IPS-20b (cell line): ENCODE measurements at regions not wholly inside any gene's neighbourhood (a gene's known extent, or its start where the extent isn't known, plus 50 kb on each side); places are given as distances from the start of the nearest gene placed in this dataset.

Source experiments
- H3K27ac ChIP-seq: one replicate; pipeline ENCODE4 v1.5.1; 2013; ENCODE audit warnings: low read length
- H3K27me3 ChIP-seq: 2 replicates; pipeline ENCODE4 v1.6.1; 2013; ENCODE audit warnings: mild to moderate bottlenecking, low read length, inconsistent platforms; ENCODE audit not compliant: insufficient read depth
- H3K36me3 ChIP-seq: 2 replicates; pipeline ENCODE4 v1.6.1; 2013; ENCODE audit warnings: low read depth, mild to moderate bottlenecking, inconsistent platforms, low read length, moderate library complexity; ENCODE audit not compliant: insufficient read depth
- H3K4me1 ChIP-seq: 2 replicates; pipeline ENCODE4 v1.6.1; 2013; ENCODE audit warnings: mild to moderate bottlenecking, control low read depth, inconsistent platforms, low read length, moderate library complexity; ENCODE audit not compliant: insufficient read depth
- H3K4me3 ChIP-seq: 2 replicates; pipeline ENCODE4 v1.5.1; 2013; ENCODE audit warnings: mild to moderate bottlenecking, low read length, inconsistent platforms
- H3K9ac ChIP-seq: 2 replicates; pipeline ENCODE4 v1.6.1; 2013; ENCODE audit warnings: low read depth, mild to moderate bottlenecking, inconsistent platforms, low read length, moderate library complexity
- H3K9me3 ChIP-seq: 2 replicates; pipeline ENCODE4 v1.6.1; 2013; ENCODE audit warnings: mild to moderate bottlenecking, low read depth, low read length, inconsistent platforms; ENCODE audit not compliant: insufficient read depth

DNA sequence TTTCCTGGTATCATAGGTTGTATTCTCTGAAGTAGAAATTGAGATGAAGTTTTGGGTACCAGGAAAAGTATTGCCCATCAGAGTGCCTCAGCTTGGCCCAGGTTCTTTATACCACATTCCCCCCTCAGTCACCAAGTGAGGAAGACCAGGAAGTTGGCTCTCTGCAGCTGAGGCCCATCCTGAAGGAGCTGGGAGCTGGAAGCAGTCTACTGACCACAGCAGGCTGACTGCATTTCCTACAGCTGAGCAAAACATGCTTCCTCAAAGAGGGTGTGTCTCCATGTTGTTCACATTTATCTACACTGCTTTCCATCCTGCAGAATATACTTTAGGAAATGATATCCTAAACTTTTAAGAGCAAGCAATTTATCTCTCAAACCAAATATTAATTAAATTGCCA is 654.6 kb downstream of the ELAVL2 start:
- H3K27ac ChIP-seq: no peak overlapping the region
- peaks cover 10% of the 10 kb centered on the region; the same call in 1 of the 2 replicates for H3K9me3 ChIP-seq
- H3K36me3 ChIP-seq: no peaks in the 10 kb centered on the region
- no peak overlapping the region for H3K9ac ChIP-seq
- H3K4me1 ChIP-seq: no peaks in the 10 kb centered on the region
- H3K4me3 ChIP-seq: no peak overlapping the region
- no peaks in the 10 kb centered on the region for H3K27me3 ChIP-seq

DNA sequence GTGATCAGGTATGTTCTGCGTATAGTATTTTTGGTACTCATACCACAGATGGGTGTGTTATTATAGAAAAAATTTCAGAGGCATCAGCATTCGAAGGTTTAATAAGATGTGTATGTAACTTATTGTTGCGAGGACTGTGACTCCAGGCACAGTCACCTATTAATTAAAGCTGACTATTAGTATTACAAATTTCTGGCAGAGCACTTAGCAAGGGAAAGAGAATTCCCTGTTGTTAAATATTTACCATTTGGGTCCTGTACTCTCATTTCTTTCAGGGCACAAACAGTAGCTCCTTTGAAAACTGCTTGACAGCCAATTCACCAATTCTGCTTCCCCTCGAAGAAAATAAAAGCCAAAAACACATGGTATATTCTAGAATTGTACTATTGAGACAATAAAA is 653.8 kb downstream of the ELAVL2 start:
- Histone ChIP-seq H3K27ac (no peak overlapping the region), H3K4me3 (no peak overlapping the region), H3K36me3 (no peaks in the 10 kb centered on the region), H3K27me3 (no peaks in the 10 kb centered on the region), H3K4me1 (no peaks in the 10 kb centered on the region), H3K9ac (no peak overlapping the region), H3K9me3 (peaks cover 10% of the 10 kb centered on the region; the same call in 1 of the 2 replicates)

DNA sequence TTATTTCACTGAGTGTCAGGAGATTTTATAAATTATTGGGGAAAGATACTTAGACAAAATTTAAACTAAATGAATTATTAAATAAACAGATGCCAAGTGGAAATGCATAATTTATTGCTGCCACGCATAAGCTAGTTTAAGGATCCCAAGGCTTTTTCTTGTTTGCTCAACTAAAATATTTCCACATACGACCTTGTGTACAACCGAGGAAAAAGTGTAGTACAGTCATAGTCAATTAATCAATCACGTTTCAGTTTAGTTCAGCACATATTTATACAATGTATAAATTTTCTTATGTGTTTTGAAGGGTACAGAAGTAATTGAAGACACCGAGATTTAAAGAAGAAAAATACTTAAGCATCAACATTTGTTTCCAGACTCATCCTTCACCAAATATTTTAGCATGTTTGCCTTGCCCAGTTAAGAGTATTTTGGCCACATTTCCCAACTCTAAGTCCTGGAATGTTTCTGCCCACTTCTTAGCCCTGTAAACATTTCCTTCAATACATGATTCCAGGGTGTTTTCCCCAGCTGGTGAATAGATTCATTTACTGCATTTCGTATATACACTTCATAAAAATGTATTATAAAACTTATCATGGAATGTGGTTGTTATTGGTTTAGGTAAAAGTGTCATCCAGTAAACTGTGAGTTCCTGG is 652.9 kb downstream of the ELAVL2 start:
- H3K4me3 ChIP-seq: no peak overlapping the region
- no peaks in the 10 kb centered on the region for H3K36me3 ChIP-seq
- H3K4me1 ChIP-seq: no peaks in the 10 kb centered on the region
- H3K9ac ChIP-seq: no peak overlapping the region
- H3K27ac ChIP-seq: no peak overlapping the region
- peaks cover 10% of the 10 kb centered on the region; the same call in 1 of the 2 replicates for H3K9me3 ChIP-seq
- H3K27me3 ChIP-seq: no peaks in the 10 kb centered on the region

DNA sequence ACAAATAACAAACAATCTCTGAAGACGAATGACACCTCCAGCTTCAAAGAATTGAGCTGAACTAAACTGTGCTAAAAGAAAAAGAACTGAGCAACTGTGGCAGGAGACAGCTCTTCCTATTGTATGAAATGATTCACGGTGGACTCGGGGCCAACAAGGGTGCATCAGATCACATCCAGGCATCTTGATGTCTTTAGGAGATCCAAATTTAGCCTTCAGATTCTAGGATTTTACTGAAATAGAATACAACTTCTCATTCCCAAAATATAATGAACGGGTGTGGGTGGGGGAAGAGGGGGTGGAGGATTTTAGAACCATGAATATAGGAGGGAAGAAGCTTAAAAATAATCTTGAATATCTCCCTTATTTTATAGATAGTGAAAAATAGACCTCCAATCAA is 631.8 kb downstream of the ELAVL2 start:
- Histone ChIP-seq H3K27ac (no peak overlapping the region), H3K9ac (no peak overlapping the region), H3K4me1 (no peaks in the 10 kb centered on the region), H3K4me3 (no peak overlapping the region), H3K9me3 (no peaks in the 10 kb centered on the region), H3K36me3 (no peaks in the 10 kb centered on the region), H3K27me3 (no peaks in the 10 kb centered on the region)

DNA sequence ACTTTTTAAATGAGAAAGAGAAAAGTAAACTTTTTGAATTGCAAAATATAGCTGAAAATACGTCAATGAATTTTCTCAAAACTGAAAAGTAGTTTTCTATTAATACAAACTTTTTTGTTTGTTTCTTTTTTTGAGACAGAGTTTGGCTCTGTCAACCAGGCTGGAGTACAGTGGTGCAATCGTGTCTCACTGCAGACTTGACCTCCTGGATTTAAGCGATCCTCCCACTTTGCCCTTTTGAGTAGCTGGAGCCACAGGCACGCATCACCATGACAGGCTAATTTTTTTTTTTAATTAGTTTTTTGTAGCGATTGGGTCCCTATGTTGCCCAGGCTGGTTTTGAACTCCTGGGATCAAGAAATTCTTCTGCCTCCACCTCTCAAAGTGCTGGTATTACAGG is 610.4 kb downstream of the ELAVL2 start:
- no peaks in the 10 kb centered on the region for H3K27me3 ChIP-seq
- H3K4me3 ChIP-seq: no peak overlapping the region
- H3K27ac ChIP-seq: no peak overlapping the region
- H3K9me3 ChIP-seq: no peaks in the 10 kb centered on the region
- no peak overlapping the region for H3K9ac ChIP-seq
- H3K36me3 ChIP-seq: no peaks in the 10 kb centered on the region
- H3K4me1 ChIP-seq: no peaks in the 10 kb centered on the region; the same call in 1 of the 2 replicates

DNA sequence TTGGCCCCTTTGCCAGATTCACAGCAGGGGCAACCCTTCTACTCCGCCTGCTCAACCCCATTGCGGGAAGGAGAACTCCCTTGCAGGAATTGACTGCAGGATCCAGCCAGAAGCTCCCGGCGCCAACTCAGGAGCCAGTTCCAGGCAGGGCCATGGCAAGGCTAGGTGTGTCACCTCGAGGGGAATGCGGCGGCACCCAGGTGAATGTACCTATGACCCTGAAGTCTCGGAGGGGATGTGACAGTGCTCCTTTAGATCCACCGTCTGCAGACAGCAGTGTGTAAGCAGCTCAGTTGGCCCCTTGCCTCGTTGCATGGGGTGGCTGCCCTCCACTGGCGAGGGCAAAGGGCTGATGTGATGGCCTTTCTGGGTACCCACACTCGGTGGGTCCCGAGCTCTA is 606.6 kb downstream of the ELAVL2 start:
- H3K27ac ChIP-seq: no peak overlapping the region
- no peaks in the 10 kb centered on the region; the same call in 1 of the 2 replicates for H3K4me1 ChIP-seq
- no peaks in the 10 kb centered on the region for H3K27me3 ChIP-seq
- no peak overlapping the region for H3K9ac ChIP-seq
- no peaks in the 10 kb centered on the region for H3K9me3 ChIP-seq
- no peak overlapping the region for H3K4me3 ChIP-seq
- no peaks in the 10 kb centered on the region for H3K36me3 ChIP-seq

DNA sequence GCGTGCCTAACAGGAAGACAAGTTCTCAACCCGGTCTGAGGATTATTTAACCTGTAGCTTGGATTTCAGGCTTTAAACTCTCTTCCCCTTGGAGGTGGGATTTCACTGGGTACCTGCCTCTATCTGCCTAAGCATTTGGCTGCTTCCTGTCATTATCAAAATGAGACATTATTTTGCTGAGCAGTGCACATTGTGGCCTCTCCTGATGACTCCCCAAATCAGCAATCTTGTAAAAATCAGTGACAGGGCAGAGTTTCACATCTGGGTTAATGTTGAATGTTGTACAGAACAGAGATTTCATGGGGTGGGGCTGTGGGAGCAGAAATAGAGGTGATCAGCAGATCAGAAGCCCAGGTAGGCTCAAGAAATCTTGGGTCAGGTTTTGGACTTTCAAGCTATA is 605.9 kb downstream of the ELAVL2 start:
- H3K4me1 ChIP-seq: no peaks in the 10 kb centered on the region; the same call in 1 of the 2 replicates
- no peak overlapping the region for H3K4me3 ChIP-seq
- H3K9ac ChIP-seq: no peak overlapping the region
- H3K27me3 ChIP-seq: no peaks in the 10 kb centered on the region
- no peak overlapping the region for H3K27ac ChIP-seq
- no peaks in the 10 kb centered on the region for H3K36me3 ChIP-seq
- H3K9me3 ChIP-seq: no peaks in the 10 kb centered on the region

DNA sequence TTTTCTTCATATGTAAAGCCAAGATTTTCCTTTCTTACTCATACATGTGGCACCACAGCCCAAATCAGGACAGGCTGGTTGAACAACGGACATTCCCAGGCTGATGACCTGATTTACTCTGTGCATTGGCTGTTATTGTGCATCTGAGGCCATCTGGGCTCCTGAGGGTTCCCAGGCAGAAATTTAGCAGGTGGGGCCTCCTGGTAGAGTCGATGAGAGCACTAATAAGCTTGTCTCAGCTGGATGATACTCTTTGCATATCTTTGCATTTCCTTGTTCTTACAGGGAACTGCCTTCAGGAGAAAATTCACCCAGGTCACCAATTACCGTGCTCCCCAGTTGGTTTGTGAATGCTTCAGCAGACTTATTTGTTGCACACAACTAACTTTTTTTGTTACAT is 605.1 kb downstream of the ELAVL2 start:
- Histone ChIP-seq H3K9ac (no peak overlapping the region), H3K9me3 (no peaks in the 10 kb centered on the region), H3K4me3 (no peak overlapping the region), H3K36me3 (no peaks in the 10 kb centered on the region), H3K4me1 (no peaks in the 10 kb centered on the region; the same call in 1 of the 2 replicates), H3K27ac (no peak overlapping the region), H3K27me3 (no peaks in the 10 kb centered on the region)

DNA sequence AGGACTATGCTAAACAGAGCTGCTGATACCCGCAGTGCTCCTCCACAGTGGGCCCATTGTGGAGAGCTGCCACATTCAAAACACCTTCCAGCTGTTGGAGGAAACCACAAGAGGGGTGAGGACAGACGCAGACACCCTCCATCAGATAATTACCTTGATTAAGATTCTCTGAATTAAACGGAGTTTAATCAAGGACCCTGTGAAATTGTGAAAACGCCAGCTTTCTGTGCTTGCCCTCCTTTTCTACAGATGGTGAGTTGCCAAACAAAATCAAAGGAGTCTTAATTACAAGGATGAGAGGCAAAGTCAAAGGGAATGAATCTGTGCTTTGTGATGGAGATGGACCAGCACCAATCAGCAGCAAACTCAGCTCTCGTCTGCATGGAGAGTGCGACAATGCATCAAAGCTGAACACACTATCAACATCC is 596.1 kb downstream of the ELAVL2 start:
- H3K27ac ChIP-seq: no peak overlapping the region
- H3K27me3 ChIP-seq: no peaks in the 10 kb centered on the region
- H3K36me3 ChIP-seq: no peaks in the 10 kb centered on the region
- H3K4me3 ChIP-seq: peak overlapping the region; percentile 51; the same call in 1 of the 2 replicates
- peak overlapping the region; percentile 37; the same call in 1 of the 2 replicates for H3K9ac ChIP-seq
- H3K9me3 ChIP-seq: no peaks in the 10 kb centered on the region
- H3K4me1 ChIP-seq: peaks cover 30% of the 10 kb centered on the region; the same call in 1 of the 2 replicates

DNA sequence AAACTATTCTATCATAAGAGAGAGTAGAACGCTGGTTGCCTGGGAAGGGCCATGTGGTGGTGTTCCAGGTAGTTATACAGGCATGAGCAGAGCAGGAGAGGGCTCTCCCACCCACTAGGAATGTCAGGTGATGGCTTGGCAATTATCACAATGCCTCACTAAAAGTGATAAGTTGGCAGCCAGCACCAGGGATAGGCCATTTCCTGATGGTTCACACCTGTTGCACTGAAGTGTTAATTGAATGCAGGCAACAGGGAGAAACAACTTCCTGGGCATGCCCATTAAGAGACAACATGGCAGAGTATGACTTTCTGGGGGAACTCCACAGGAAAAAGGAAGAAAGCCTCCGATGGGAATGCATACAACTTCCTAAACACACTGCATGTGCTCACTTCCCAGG is 593.2 kb downstream of the ELAVL2 start:
- H3K9me3 ChIP-seq: no peaks in the 10 kb centered on the region
- H3K4me3 ChIP-seq: no peak overlapping the region
- H3K4me1 ChIP-seq: peaks cover 14% of the 10 kb centered on the region; the same call in 1 of the 2 replicates
- H3K36me3 ChIP-seq: no peaks in the 10 kb centered on the region
- H3K27me3 ChIP-seq: no peaks in the 10 kb centered on the region
- H3K9ac ChIP-seq: no peak overlapping the region
- no peak overlapping the region for H3K27ac ChIP-seq

DNA sequence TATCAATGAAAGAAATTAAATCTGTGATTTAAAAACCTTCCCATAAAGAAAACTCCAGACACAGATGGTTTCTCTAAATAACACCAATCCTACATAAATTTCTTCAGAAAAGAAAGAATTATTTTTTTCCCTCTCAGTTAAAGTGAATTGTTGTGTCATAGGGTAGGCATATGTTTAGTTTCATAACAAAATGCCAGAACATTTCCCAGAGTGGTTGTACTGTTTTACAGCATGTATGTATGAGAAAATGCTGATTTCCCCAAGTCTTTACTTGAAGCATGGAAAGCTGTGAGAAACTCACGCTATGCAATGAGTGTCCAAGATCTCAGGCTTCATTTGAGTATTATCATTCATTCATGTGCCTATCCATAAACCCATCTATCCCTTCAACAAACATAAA is 582.5 kb downstream of the ELAVL2 start:
- Histone ChIP-seq H3K27ac (no peak overlapping the region), H3K36me3 (no peaks in the 10 kb centered on the region), H3K9me3 (no peaks in the 10 kb centered on the region), H3K4me3 (no peak overlapping the region), H3K27me3 (no peaks in the 10 kb centered on the region), H3K9ac (no peak overlapping the region), H3K4me1 (no peaks in the 10 kb centered on the region)

DNA sequence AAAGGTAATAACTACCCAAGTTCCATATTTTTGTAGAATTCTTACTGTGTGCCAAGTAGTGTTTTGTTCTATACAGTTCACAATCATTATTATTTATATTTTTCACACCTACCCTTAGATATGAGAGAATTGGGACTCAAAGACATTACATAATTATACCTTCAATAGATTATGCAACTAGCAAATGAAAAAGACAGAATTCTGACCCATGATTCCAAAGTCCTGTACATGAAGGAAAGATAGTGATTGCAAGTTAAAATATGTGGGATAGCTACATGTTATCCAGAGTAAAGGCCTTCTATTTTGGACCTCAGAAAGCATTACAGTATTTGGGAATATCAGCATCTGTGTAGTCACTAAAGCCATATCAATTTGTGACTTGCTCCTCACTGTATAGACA is 581.0 kb downstream of the ELAVL2 start:
- H3K4me1 ChIP-seq: no peaks in the 10 kb centered on the region
- no peaks in the 10 kb centered on the region for H3K9me3 ChIP-seq
- H3K36me3 ChIP-seq: no peaks in the 10 kb centered on the region
- no peaks in the 10 kb centered on the region for H3K27me3 ChIP-seq
- no peak overlapping the region for H3K27ac ChIP-seq
- H3K4me3 ChIP-seq: no peak overlapping the region
- no peak overlapping the region for H3K9ac ChIP-seq
